HepG2 (cell line): ENCODE measurements at regions not wholly inside any gene's neighbourhood (a gene's known extent, or its start where the extent isn't known, plus 50 kb on each side); places are given as distances from the start of the nearest gene placed in this dataset.

Source experiments
- ATAC-seq: fragments of 200-7000 bp; cut with Tn5 transposase; 3 replicates; pipeline ENCODE4 v1.9.1; 2020; ENCODE audit warnings: mild to moderate bottlenecking, moderate library complexity
- BruUV-seq: library from RNA; stranded (reverse); fragments of 400-500 nt; replicated peaks from 2 replicates; lab custom pipeline; 2021; lab: Mats Ljungman, UMichigan
- CTCF ChIA-PET: fragments of 300-600 bp; formaldehyde crosslinking; extraction: SDS; loops from one replicate; lab custom pipeline; 2021; ENCODE audit warnings: low total read pairs, inconsistent platforms, low intra/inter-chr PET ratio; lab: Yijun Ruan, JAX
- POLR2A ChIA-PET: fragments of 350-600 bp; sonication (Branson Sonifier 250); formaldehyde crosslinking; loops from one replicate; lab custom pipeline; 2020; ENCODE audit warnings: antibody characterized with exemption, inconsistent platforms; lab: Yijun Ruan, JAX
- DNase-seq: peaks from one replicate; pipeline ENCODE4 v3.0.0-alpha.2; 2015; ENCODE audit warnings: low spot score
- FAIRE-seq: peaks from 3 replicates; lab custom pipeline; 2011; peaks lifted over from hg19 to GRCh38; lab: Jason Lieb, UNC
- H2AFZ ChIP-seq: one replicate; pipeline ENCODE4 v1.6.1; 2011; ENCODE audit warnings: low read length, inconsistent platforms
- H3K27ac ChIP-seq: fragments of 300-600 bp; 3 replicates; pipeline ENCODE4 v1.8.0; 2011; ENCODE audit warnings: mixed run types, mild to moderate bottlenecking, mixed read lengths, low read length, inconsistent platforms; ENCODE audit not compliant: insufficient read depth; ENCODE audit errors: extremely low read length
- H3K27me3 ChIP-seq, 2 experiments: fragments of 200-600 bp in 1 of 2; 2 replicates in 1 of 2; 3 replicates in 1 of 2; pipeline versions ENCODE4 v1.6.0 to v1.8.0; 2011; ENCODE audit warnings: low read length in 2 of 2, mild to moderate bottlenecking in 2 of 2, moderate library complexity in 2 of 2, inconsistent platforms in 1 of 2; ENCODE audit not compliant: insufficient read depth in 2 of 2, control insufficient read depth in 1 of 2
- H3K36me3 ChIP-seq, 2 experiments: fragments of 200-600 bp in 1 of 2; replicated peaks in 1 of 2; 2 replicates in 1 of 2; 3 replicates in 1 of 2; pipeline versions ENCODE4 v1.5.1 to v1.8.0; 2011; ENCODE audit warnings: low read length in 2 of 2, inconsistent platforms in 1 of 2; ENCODE audit not compliant: insufficient read depth in 2 of 2, control insufficient read depth in 1 of 2
- H3K4me1 ChIP-seq: 2 replicates; pipeline ENCODE4 v1.5.1; 2012; ENCODE audit warnings: low read length, inconsistent platforms; ENCODE audit not compliant: insufficient read depth
- H3K4me2 ChIP-seq: 2 replicates; pipeline ENCODE4 v1.6.0; 2011; ENCODE audit warnings: low read depth, low read length, inconsistent platforms
- H3K4me3 ChIP-seq, 3 experiments: fragments of 200-600 bp in 1 of 3; sonication (generic), shearing (Covaris generic) in 1 of 3; replicated peaks in 1 of 3; 2 replicates each; pipeline ENCODE4 v1.5.1; 2011 to 2016; ENCODE audit warnings: low read length in 3 of 3, inconsistent platforms in 2 of 3, low read depth in 2 of 3, mild to moderate bottlenecking in 2 of 3, control low read depth in 1 of 3, mixed read lengths in 1 of 3; ENCODE audit not compliant: insufficient read depth in 1 of 3
- H3K79me2 ChIP-seq: one replicate; pipeline ENCODE4 v1.6.1; 2011; ENCODE audit warnings: low read length, inconsistent platforms; ENCODE audit not compliant: insufficient read depth
- H3K9ac ChIP-seq: 2 replicates; pipeline ENCODE4 v1.6.0; 2011; ENCODE audit warnings: mild to moderate bottlenecking, low read depth, low read length, inconsistent platforms; ENCODE audit not compliant: insufficient read depth
- H3K9me3 ChIP-seq: 2 replicates; pipeline ENCODE4 v1.5.1; 2012; ENCODE audit warnings: mild to moderate bottlenecking, low read length
- H4K20me1 ChIP-seq: 2 replicates; pipeline ENCODE4 v1.6.0; 2011; ENCODE audit warnings: inconsistent platforms, mild to moderate bottlenecking, low read length, moderate library complexity; ENCODE audit not compliant: insufficient read depth
- AGO1 ChIP-seq: fragments of 200-400 bp; formaldehyde crosslinking; IDR thresholded peaks from 2 replicates; pipeline ENCODE4 v1.6.1; 2017; ENCODE audit warnings: mild to moderate bottlenecking, low read depth, low read length, moderate library complexity; ENCODE audit not compliant: poor library complexity, severe bottlenecking
- FIP1L1 ChIP-seq: fragments of 200-400 bp; formaldehyde crosslinking; IDR thresholded peaks from 2 replicates; pipeline ENCODE4 v1.6.1; 2018; ENCODE audit warnings: low read depth, mild to moderate bottlenecking, low read length, moderate library complexity, borderline replicate concordance; ENCODE audit not compliant: insufficient read depth
- FOXJ3 ChIP-seq: sonication (generic); formaldehyde crosslinking; IDR thresholded peaks from 2 replicates; pipeline ENCODE4 v1.4.0; 2020; ENCODE audit warnings: missing genetic modification reagents, mild to moderate bottlenecking, borderline replicate concordance
- FOXM1 ChIP-seq: sonication (generic); formaldehyde crosslinking; IDR thresholded peaks from 2 replicates; pipeline ENCODE4 v1.5.0; 2020; ENCODE audit warnings: missing genetic modification reagents
- HDAC1 ChIP-seq: sonication (generic); formaldehyde crosslinking; IDR thresholded peaks from 2 replicates; pipeline ENCODE4 v1.5.1; 2020; ENCODE audit warnings: mild to moderate bottlenecking, missing genetic modification reagents
- KAT7 ChIP-seq: IDR thresholded peaks from 2 replicates; pipeline ENCODE4 v1.6.1; 2018; ENCODE audit warnings: borderline replicate concordance, missing compliant biosample characterization
- MAFF ChIP-seq: IDR thresholded peaks from 2 replicates; pipeline ENCODE4 v1.6.1; 2011; ENCODE audit warnings: low read depth, low read length, improper control_type of control experiment
- SYNCRIP ChIP-seq: fragments of 200-400 bp; formaldehyde crosslinking; IDR thresholded peaks from 2 replicates; pipeline ENCODE4 v1.6.1; 2018; ENCODE audit warnings: mild to moderate bottlenecking, low read depth, low read length; ENCODE audit not compliant: insufficient read depth
- TEAD2 ChIP-seq: sonication (generic); formaldehyde crosslinking; IDR thresholded peaks from 2 replicates; pipeline ENCODE4 v1.9.0; 2021; ENCODE audit warnings: missing genetic modification reagents
- ZFP1 ChIP-seq: IDR thresholded peaks from 2 replicates; pipeline ENCODE4 v1.6.1; 2016
- ZNF230 ChIP-seq: sonication (generic); formaldehyde crosslinking; IDR thresholded peaks from 2 replicates; pipeline ENCODE4 v1.4.0; 2020; ENCODE audit warnings: mild to moderate bottlenecking, missing genetic modification reagents
- ZNF768 ChIP-seq: sonication (generic); formaldehyde crosslinking; IDR thresholded peaks from 2 replicates; pipeline ENCODE4 v1.4.0; 2020; ENCODE audit warnings: missing genetic modification reagents
- ZNF781 ChIP-seq: sonication (generic); formaldehyde crosslinking; IDR thresholded peaks from 2 replicates; pipeline ENCODE4 v1.5.1; 2020; ENCODE audit warnings: borderline replicate concordance, mild to moderate bottlenecking, missing genetic modification reagents; ENCODE audit errors: not compliant biosample characterization
- ZNF883 ChIP-seq: sonication (generic); formaldehyde crosslinking; IDR thresholded peaks from 2 replicates; pipeline ENCODE4 v1.5.1; 2020; ENCODE audit warnings: mild to moderate bottlenecking, missing genetic modification reagents; ENCODE audit errors: not compliant biosample characterization
- ZZZ3 ChIP-seq: sonication (generic); formaldehyde crosslinking; IDR thresholded peaks from 2 replicates; pipeline ENCODE4 v1.4.0; 2020; ENCODE audit warnings: missing genetic modification reagents, mild to moderate bottlenecking, borderline replicate concordance
- WGBS: methylation state at CpG from one replicate; pipeline ENCODE4 v1.1.6; 2017; ENCODE audit warnings: low lambda C conversion rate; 5-methylcytosine and 5-hydroxymethylcytosine counted together
- in situ Hi-C: cut with HindIII; loops from 2 replicates; pipeline ENCODE4 v1.10.0; 2017; ENCODE audit warnings: low pct_unique_long_range_greater_than_20kb; ENCODE audit not compliant: extremely low pct_ligation_motif_present
- intact Hi-C: fragments of 100-400 bp; cut with micrococcal nuclease; formaldehyde crosslinking; loops from one replicate; pipeline ENCODE4 v1.10.0; 2022; ENCODE audit not compliant: unreplicated experiment
- TF ChIP-seq, protein P1 (sequence below): IDR thresholded peaks from 2 replicates; pipeline ENCODE4 v1.6.1; 2016; ENCODE audit warnings: low read depth, control low read depth
- TF ChIP-seq, protein P2 (sequence below): sonication (generic); formaldehyde crosslinking; IDR thresholded peaks from 2 replicates; pipeline ENCODE4 v1.8.0; 2022; ENCODE audit warnings: mild to moderate bottlenecking, missing genetic modification reagents, moderate library complexity
- TF ChIP-seq, protein P3 (sequence below): fragments of 450-650 bp; IDR thresholded peaks from 2 replicates; pipeline ENCODE4 v1.6.1; 2016

DNA sequence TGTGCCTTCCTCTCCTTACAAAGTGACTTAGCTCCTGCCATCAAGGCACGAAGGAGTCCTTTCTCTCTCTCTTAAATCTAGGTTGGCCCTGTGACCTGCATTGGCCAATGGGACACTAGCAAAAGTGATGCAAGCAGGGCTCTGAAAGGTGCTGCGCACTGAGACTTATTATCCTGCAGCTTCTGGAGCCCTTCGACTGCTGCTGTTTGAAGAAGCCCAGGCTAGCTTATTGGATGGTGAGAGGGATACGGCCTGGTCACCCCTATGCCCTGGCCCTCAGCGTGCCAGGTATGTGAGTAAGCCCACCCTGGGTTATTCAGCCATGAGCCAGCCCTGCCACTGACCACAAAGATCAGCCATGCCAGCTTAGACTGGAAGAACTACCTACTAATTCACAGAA is 74.5 kb upstream of the GGTLC1 start (continued):
- TF ChIP-seq HDAC1 (CRISPR knock-in tag) = no peak
- TF ChIP-seq FOXM1 = no peak
- TF ChIP-seq, protein P1, sequence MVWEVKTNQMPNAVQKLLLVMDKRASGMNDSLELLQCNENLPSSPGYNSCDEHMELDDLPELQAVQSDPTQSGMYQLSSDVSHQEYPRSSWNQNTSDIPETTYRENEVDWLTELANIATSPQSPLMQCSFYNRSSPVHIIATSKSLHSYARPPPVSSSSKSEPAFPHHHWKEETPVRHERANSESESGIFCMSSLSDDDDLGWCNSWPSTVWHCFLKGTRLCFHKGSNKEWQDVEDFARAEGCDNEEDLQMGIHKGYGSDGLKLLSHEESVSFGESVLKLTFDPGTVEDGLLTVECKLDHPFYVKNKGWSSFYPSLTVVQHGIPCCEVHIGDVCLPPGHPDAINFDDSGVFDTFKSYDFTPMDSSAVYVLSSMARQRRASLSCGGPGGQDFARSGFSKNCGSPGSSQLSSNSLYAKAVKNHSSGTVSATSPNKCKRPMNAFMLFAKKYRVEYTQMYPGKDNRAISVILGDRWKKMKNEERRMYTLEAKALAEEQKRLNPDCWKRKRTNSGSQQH = no peak
- TF ChIP-seq ZFP1 (CRISPR knock-in tag) = no peak
- no peak for TF ChIP-seq ZNF883 (CRISPR knock-in tag)
- TF ChIP-seq ZNF781 (CRISPR knock-in tag) = no peak
- TF ChIP-seq, protein P2, sequence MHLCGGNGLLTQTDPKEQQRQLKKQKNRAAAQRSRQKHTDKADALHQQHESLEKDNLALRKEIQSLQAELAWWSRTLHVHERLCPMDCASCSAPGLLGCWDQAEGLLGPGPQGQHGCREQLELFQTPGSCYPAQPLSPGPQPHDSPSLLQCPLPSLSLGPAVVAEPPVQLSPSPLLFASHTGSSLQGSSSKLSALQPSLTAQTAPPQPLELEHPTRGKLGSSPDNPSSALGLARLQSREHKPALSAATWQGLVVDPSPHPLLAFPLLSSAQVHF (CRISPR knock-in tag) = no peak
- no peak for TF ChIP-seq ZNF230 (CRISPR knock-in tag)
- TF ChIP-seq, all 625 proteins: peak for 0

DNA sequence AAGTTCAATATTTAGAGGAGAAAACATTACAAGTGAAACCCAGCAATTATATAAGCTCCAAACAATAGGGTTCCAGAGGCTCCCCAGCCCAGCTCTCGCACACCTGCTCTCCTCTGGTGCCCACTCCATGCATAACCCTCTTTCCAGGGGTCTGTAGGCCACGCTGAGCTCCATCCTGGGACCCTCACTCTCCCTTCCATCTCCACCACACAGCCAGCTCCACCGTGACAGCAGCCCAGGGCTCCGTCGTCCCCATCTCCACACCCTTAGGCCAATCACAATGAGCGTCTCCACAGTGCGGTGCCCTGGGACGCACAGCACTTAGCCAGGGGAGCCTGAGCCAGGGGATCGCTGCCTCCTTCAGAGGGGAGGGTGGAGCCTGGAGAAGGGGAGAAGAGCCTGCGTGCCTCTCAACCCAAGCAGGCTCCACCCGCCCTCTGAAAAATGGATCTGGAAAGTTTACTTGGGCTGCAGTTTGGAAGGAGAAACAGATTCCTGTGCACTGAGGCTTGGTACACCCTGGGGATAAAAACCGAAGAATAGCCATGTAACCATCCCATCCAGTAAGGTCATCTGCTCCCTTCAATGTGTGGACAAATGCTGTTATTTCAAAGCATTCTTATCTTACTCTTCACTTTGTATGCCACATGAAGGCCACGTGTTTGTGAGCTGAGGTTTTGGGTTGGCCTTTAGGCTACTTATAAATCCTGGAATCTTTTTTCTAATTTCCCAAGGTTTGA is 72.4 kb upstream of the GGTLC1 start:
- H3K9me3 ChIP-seq = no peaks in the 10 kb centered on the region
- TF ChIP-seq SYNCRIP (no peak), FOXJ3 (CRISPR knock-in tag) (no peak), ZZZ3 (CRISPR knock-in tag) (no peak), MAFF (no peak), KAT7 (CRISPR knock-in tag) (no peak), TEAD2 (CRISPR knock-in tag) (no peak), AGO1 (no peak), FIP1L1 (no peak), ZNF768 (CRISPR knock-in tag) (peak; percentile 26; the same call in 1 of the 2 replicates)
- TF ChIP-seq, protein P3, sequence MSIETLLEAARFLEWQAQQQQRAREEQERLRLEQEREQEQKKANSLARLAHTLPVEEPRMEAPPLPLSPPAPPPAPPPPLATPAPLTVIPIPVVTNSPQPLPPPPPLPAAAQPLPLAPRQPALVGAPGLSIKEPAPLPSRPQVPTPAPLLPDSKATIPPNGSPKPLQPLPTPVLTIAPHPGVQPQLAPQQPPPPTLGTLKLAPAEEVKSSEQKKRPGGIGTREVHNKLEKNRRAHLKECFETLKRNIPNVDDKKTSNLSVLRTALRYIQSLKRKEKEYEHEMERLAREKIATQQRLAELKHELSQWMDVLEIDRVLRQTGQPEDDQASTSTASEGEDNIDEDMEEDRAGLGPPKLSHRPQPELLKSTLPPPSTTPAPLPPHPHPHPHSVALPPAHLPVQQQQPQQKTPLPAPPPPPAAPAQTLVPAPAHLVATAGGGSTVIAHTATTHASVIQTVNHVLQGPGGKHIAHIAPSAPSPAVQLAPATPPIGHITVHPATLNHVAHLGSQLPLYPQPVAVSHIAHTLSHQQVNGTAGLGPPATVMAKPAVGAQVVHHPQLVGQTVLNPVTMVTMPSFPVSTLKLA = peak; percentile 39; the same call in 1 of the 2 replicates
- 34% methylated on average over 13 of the region's 13 CpGs for whole genome bisulfite sequencing
- no peaks in the 10 kb centered on the region for H3K4me1 ChIP-seq
- H3K27ac ChIP-seq = no peak overlapping the region
- H3K4me3 ChIP-seq = no peak overlapping the region
- no peaks in the 10 kb centered on the region for H3K79me2 ChIP-seq
- no TSS peak for BruUV-seq
- ChIA-PET POLR2A (no interaction called here), CTCF (no interaction called here)
- no peaks in the 10 kb centered on the region for H4K20me1 ChIP-seq
- intact Hi-C loops = no loop called here
- FAIRE-seq (no peak), DNase-seq (no peak), ATAC-seq (no peak; the same call in 2 of the 3 replicates)
- no peak overlapping the region for H2AFZ ChIP-seq
- H3K9ac ChIP-seq = no peak overlapping the region
- H3K4me2 ChIP-seq = no peak overlapping the region
- H3K27me3 ChIP-seq = no peaks in the 10 kb centered on the region
- in situ Hi-C loops = no loop called here
- H3K36me3 ChIP-seq = no peaks in the 10 kb centered on the region
